AG04450 (cell line): ENCODE measurements at regions not wholly inside any gene's neighbourhood (a gene's known extent, or its start where the extent isn't known, plus 50 kb on each side); places are given as distances from the start of the nearest gene placed in this dataset.

Experiments
- CTCF ChIA-PET: fragments of 300-600, 350-600 bp; formaldehyde crosslinking; extraction: SDS; loops from one replicate; lab custom pipeline; 2022; ENCODE audit warnings: antibody characterized with exemption, inconsistent platforms; lab: Charles Lee
- POLR2A ChIA-PET: fragments of 350-600 bp; formaldehyde crosslinking; extraction: SDS; loops from one replicate; lab custom pipeline; 2021; ENCODE audit warnings: antibody characterized with exemption, inconsistent platforms; lab: Yijun Ruan, JAX
- DNase-seq: peaks from one replicate; pipeline ENCODE4 v3.0.0-alpha.2; 2011; ENCODE audit warnings: low read depth, low spot score
- H3K27ac ChIP-seq: one replicate; pipeline ENCODE4 v1.5.1; 2012; ENCODE audit warnings: low read depth, low read length, control low read depth
- H3K27me3 ChIP-seq: one replicate; pipeline ENCODE4 v1.6.0; 2012; ENCODE audit warnings: low read length; ENCODE audit not compliant: control insufficient read depth, insufficient read depth
- H3K4me3 ChIP-seq: 2 replicates; pipeline ENCODE4 v1.5.1; 2011; ENCODE audit warnings: mild to moderate bottlenecking, low read depth, low read length, control low read depth
- H3K9me3 ChIP-seq: 2 replicates; pipeline ENCODE4 v1.5.1; 2012; ENCODE audit warnings: low read length; ENCODE audit not compliant: control insufficient read depth, insufficient read depth
- CTCF ChIP-seq: IDR thresholded peaks from 2 replicates; pipeline ENCODE4 v1.5.1; 2011; ENCODE audit warnings: low read depth, low read length, control low read depth, inconsistent platforms

DNA sequence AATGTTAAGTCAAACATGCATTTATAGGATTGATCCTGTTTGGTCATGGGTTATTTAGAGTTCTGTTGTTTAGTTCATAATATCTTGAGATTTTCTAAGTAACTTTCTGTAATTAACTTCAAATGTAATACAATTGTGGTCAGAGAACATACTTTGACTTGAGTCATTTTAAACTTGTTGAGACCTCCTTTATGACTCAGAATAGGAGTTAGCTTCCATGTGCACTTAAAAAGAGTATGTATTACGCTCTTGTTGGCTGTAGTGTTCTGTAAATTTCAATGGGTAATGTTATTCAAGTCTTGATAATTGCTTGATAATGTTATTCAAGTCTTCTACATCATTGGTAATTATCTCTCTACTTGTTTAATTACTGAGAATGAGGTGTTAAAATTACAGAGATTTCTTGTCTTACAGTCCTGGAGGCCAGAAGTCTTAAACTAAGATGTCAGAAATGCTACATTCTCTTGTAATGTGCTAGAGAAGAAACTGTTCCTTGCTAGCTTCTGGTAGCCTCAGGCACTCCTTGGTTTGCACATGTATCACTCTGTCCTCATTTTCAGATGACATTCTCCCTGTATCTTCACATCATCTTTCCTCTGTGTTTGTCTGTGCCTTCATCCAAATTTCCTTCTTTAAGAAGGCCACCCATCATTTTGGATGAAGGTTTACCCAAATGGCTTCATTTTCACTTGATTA, 197.3 kb downstream of the TMTC3 start:
- peak; percentile 18 for DNase-seq
- H3K27me3 ChIP-seq: no peaks in the 10 kb centered on the region
- ChIA-PET POLR2A (no interaction called here), CTCF (no interaction called here)
- H3K4me3 ChIP-seq: no peak overlapping the region
- TF ChIP-seq CTCF: no peak
- H3K27ac ChIP-seq: no peak overlapping the region
- no peaks in the 10 kb centered on the region for H3K9me3 ChIP-seq

GRCh38 chr12:88339966-88340365, 197.9 kb downstream of the TMTC3 start:
- H3K9me3 ChIP-seq: no peaks in the 10 kb centered on the region
- no peaks in the 10 kb centered on the region for H3K27me3 ChIP-seq
- no peak for DNase-seq
- no peak overlapping the region for H3K4me3 ChIP-seq
- TF ChIP-seq CTCF: no peak
- no peak overlapping the region for H3K27ac ChIP-seq
- CTCF ChIA-PET: no interaction called here
- POLR2A ChIA-PET: no interaction called here

GRCh38 chr12:88342251-88342806, 200.2 kb downstream of the TMTC3 start:
- no peaks in the 10 kb centered on the region for H3K9me3 ChIP-seq
- H3K27me3 ChIP-seq: no peaks in the 10 kb centered on the region
- no peak for TF ChIP-seq CTCF
- ChIA-PET POLR2A (no interaction called here), CTCF (no interaction called here)
- no peak overlapping the region for H3K4me3 ChIP-seq
- no peak overlapping the region for H3K27ac ChIP-seq
- DNase-seq: no peak

DNA sequence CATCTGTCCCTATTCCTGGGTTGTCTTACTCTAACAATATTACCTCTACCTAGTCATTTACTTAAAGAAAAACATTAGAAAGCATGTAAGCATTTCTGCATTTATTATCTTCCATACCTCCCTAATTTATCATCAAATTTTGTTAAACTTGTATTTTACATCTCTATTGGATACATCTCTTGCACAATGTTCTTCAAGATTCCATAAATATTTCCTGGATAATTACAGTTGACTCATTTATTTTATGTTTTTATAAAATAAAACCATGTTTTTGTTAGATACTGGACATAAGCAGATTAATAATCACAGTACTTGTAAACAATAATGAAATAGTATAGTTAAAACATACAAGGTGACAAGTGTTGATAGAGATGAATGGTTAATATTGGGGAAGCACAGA, 209.0 kb downstream of the TMTC3 start:
- Histone ChIP-seq H3K4me3 (no peak overlapping the region), H3K9me3 (no peaks in the 10 kb centered on the region), H3K27ac (no peak overlapping the region), H3K27me3 (no peaks in the 10 kb centered on the region)
- no peak for DNase-seq
- ChIA-PET POLR2A (no interaction called here), CTCF (interaction anchor here (1.5 kb wide), 1 partner anchor 11 kb away, joined by 4 read pairs; no protein-coding TSS in a partner anchor)
- TF ChIP-seq CTCF: no peak

DNA sequence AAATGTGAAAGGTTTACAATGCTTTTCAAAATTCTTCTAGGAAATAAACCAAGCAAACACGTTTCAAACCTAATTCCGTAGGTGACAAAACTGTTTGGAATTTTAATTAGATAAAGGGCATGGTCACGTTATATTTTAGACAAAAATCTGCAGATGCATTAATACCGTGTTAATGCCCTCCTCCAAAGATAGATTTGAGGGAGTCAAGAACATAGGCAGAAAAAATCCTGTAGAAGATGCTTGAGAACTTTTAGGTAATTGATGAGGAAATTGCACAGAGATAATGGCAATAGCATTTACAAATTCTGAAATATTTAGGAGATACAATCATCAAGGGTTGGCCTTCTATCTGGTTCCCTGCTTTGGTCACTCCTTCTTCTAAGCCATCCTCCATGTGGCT, 212.6 kb downstream of the TMTC3 start:
- Histone ChIP-seq H3K4me3 (no peak overlapping the region), H3K9me3 (no peaks in the 10 kb centered on the region), H3K27me3 (no peaks in the 10 kb centered on the region), H3K27ac (no peak overlapping the region)
- CTCF ChIA-PET: interaction anchor here (0.6 kb wide), 1 partner anchor 799 kb away, joined by 3 read pairs; no protein-coding TSS in a partner anchor
- POLR2A ChIA-PET: no interaction called here
- no peak for TF ChIP-seq CTCF
- no peak for DNase-seq
